SK-N-SH (cell line): ENCODE measurements at regions not wholly inside any gene's neighbourhood (a gene's known extent, or its start where the extent isn't known, plus 50 kb on each side); places are given as distances from the start of the nearest gene placed in this dataset.

Experiments used
- CTCF ChIA-PET: fragments of 300-600, 350-600 bp; formaldehyde crosslinking; extraction: SDS; loops from one replicate; lab custom pipeline; 2021; lab: Yijun Ruan, JAX
- POLR2A ChIA-PET: fragments of 350-600 bp; sonication (Branson Sonifier 250); formaldehyde crosslinking; extraction: SDS; loops from one replicate; lab custom pipeline; 2020; ENCODE audit warnings: antibody characterized with exemption, inconsistent platforms; lab: Yijun Ruan, JAX
- DNase-seq: peaks from one replicate; pipeline ENCODE4 v3.0.0; 2012
- H2AFZ ChIP-seq: fragments of 200-600 bp; sonication (generic); 2 replicates; pipeline ENCODE4 v1.8.1; 2016; ENCODE audit warnings: antibody characterized with exemption, mild to moderate bottlenecking, low read depth
- H3F3A ChIP-seq: fragments of 200-600 bp; sonication (generic); replicated peaks from 2 replicates; pipeline ENCODE3; 2016; ENCODE audit warnings: antibody characterized with exemption, mild to moderate bottlenecking; ENCODE audit not compliant: insufficient read depth
- H3K27ac ChIP-seq, 2 experiments: fragments of 200-500 bp in 1 of 2; fragments of 200-600 bp in 1 of 2; sonication (Bioruptor generic) in 1 of 2; sonication (generic), shearing (Covaris generic) in 1 of 2; 2 replicates each; pipeline versions ENCODE4 v1.5.1 to v1.6.1; 2014 to 2016; ENCODE audit warnings: low read depth in 2 of 2, inconsistent platforms in 1 of 2, low read length in 1 of 2, mild to moderate bottlenecking in 1 of 2, mixed read lengths in 1 of 2
- H3K27me3 ChIP-seq: fragments of 200-600 bp; sonication (generic), shearing (Covaris generic); 2 replicates; pipeline ENCODE4 v1.6.1; 2016; ENCODE audit warnings: mixed run types; ENCODE audit not compliant: insufficient read depth
- H3K36me3 ChIP-seq, 2 experiments: fragments of 200-500 bp in 1 of 2; fragments of 200-600 bp in 1 of 2; sonication (Bioruptor generic) in 1 of 2; sonication (generic) in 1 of 2; replicated peaks in 1 of 2; 2 replicates each; pipeline versions ENCODE3 to v1.5.1; 2014 to 2016; ENCODE audit warnings: low read length in 1 of 2, mild to moderate bottlenecking in 1 of 2; ENCODE audit not compliant: insufficient read depth in 2 of 2, control insufficient read depth in 1 of 2
- H3K4me1 ChIP-seq, 2 experiments: fragments of 200-500 bp in 1 of 2; fragments of 200-600 bp in 1 of 2; sonication (Bioruptor generic) in 1 of 2; sonication (generic), shearing (Covaris generic) in 1 of 2; 2 replicates each; pipeline versions ENCODE4 v1.5.1 to v1.6.1; 2014 to 2016; ENCODE audit warnings: low read depth in 1 of 2, low read length in 1 of 2, mixed run types in 1 of 2; ENCODE audit not compliant: insufficient read depth in 2 of 2, control insufficient read depth in 1 of 2
- H3K4me2 ChIP-seq: fragments of 200-600 bp; sonication (generic), shearing (Covaris generic); 2 replicates; pipeline ENCODE4 v1.6.1; 2017; ENCODE audit warnings: mixed run types
- H3K4me3 ChIP-seq, 2 experiments: fragments of 200-500 bp in 1 of 2; fragments of 200-600 bp in 1 of 2; sonication (Bioruptor generic) in 1 of 2; sonication (generic), shearing (Covaris generic) in 1 of 2; 2 replicates each; pipeline versions ENCODE4 v1.5.1 to v1.8.1; 2014 to 2016; ENCODE audit warnings: low read depth in 2 of 2, inconsistent platforms in 1 of 2, low read length in 1 of 2, mild to moderate bottlenecking in 1 of 2, mixed read lengths in 1 of 2, moderate library complexity in 1 of 2
- H3K79me2 ChIP-seq: fragments of 200-600 bp; sonication (generic); 2 replicates; pipeline ENCODE4 v1.8.1; 2017; ENCODE audit warnings: mild to moderate bottlenecking; ENCODE audit not compliant: insufficient read depth
- H3K9ac ChIP-seq: fragments of 200-600 bp; sonication (generic); 2 replicates; pipeline ENCODE4 v1.6.1; 2017; ENCODE audit warnings: mixed run types
- H3K9me2 ChIP-seq: fragments of 200-600 bp; sonication (generic); 2 replicates; pipeline ENCODE4 v1.6.1; 2017; ENCODE audit warnings: mixed run types
- H3K9me3 ChIP-seq: fragments of 200-600 bp; sonication (generic); 2 replicates; pipeline ENCODE4 v1.6.1; 2017; ENCODE audit warnings: mixed run types, mild to moderate bottlenecking, moderate library complexity
- H4K20me1 ChIP-seq: fragments of 200-600 bp; sonication (generic); 2 replicates; pipeline ENCODE4 v1.6.1; 2017; ENCODE audit warnings: mild to moderate bottlenecking, mixed run types; ENCODE audit not compliant: insufficient read depth
- CHD2 ChIP-seq: fragments of 150-350 bp; IDR thresholded peaks from 2 replicates; pipeline ENCODE4 v1.6.1; 2018; ENCODE audit warnings: low read length; ENCODE audit not compliant: partially characterized antibody
- ELF1 ChIP-seq: IDR thresholded peaks from 2 replicates; pipeline ENCODE4 v1.4.0; 2012
- EP300 ChIP-seq, 2 experiments: IDR thresholded peaks; 2 replicates each; pipeline versions ENCODE4 v1.4.0 to v1.6.1; 2012; ENCODE audit warnings: borderline replicate concordance in 1 of 2, low read depth in 1 of 2, low read length in 1 of 2
- EZH2phosphoT487 ChIP-seq: fragments of 200-600 bp; sonication (generic); IDR thresholded peaks from 2 replicates; pipeline ENCODE4 v1.6.1; 2017; ENCODE audit warnings: low read depth, mixed run types, mild to moderate bottlenecking, antibody characterized with exemption, moderate library complexity, borderline replicate concordance
- FOSL2 ChIP-seq: IDR thresholded peaks from 2 replicates; pipeline ENCODE4 v1.4.0; 2012; ENCODE audit warnings: low read depth, mild to moderate bottlenecking, moderate library complexity, borderline replicate concordance
- FOXJ3 ChIP-seq: sonication (generic); formaldehyde crosslinking; IDR thresholded peaks from 2 replicates; pipeline ENCODE4 v1.5.1; 2020; ENCODE audit warnings: mild to moderate bottlenecking, missing genetic modification reagents
- FOXM1 ChIP-seq: IDR thresholded peaks from 2 replicates; pipeline ENCODE4 v1.4.0; 2012; ENCODE audit warnings: low read depth, mild to moderate bottlenecking
- GABPA ChIP-seq: IDR thresholded peaks from 2 replicates; pipeline ENCODE4 v1.4.0; 2012; ENCODE audit warnings: low read depth, mild to moderate bottlenecking
- JUND ChIP-seq: IDR thresholded peaks from 2 replicates; pipeline ENCODE4 v1.4.0; 2012
- MXI1 ChIP-seq: IDR thresholded peaks from 2 replicates; pipeline ENCODE4 v1.6.1; 2012; ENCODE audit warnings: mild to moderate bottlenecking, low read depth, low read length, improper control_type of control experiment
- NRF1 ChIP-seq: IDR thresholded peaks from 2 replicates; pipeline ENCODE4 v1.6.1; 2012; ENCODE audit warnings: low read depth, mild to moderate bottlenecking, low read length
- RAD21 ChIP-seq: IDR thresholded peaks from 2 replicates; pipeline ENCODE4 v1.6.1; 2012; ENCODE audit warnings: mild to moderate bottlenecking, low read length
- REST ChIP-seq: IDR thresholded peaks from 2 replicates; pipeline ENCODE4 v1.6.1; 2012; ENCODE audit warnings: mild to moderate bottlenecking, low read depth, low read length, moderate library complexity
- SIN3A ChIP-seq: IDR thresholded peaks from 2 replicates; pipeline ENCODE4 v1.6.1; 2012; ENCODE audit warnings: low read depth, mild to moderate bottlenecking, low read length, moderate library complexity, borderline replicate concordance
- SMC3 ChIP-seq: IDR thresholded peaks from 2 replicates; pipeline ENCODE4 v1.6.1; 2012; ENCODE audit warnings: low read depth, low read length, improper control_type of control experiment
- TCF12 ChIP-seq: IDR thresholded peaks from 2 replicates; pipeline ENCODE4 v1.4.0; 2012
- TEAD4 ChIP-seq: IDR thresholded peaks from 2 replicates; pipeline ENCODE4 v1.4.0; 2012; ENCODE audit warnings: mild to moderate bottlenecking, borderline replicate concordance; ENCODE audit not compliant: insufficient read depth
- USF2 ChIP-seq: fragments of 150-350 bp; IDR thresholded peaks from 2 replicates; pipeline ENCODE4 v1.6.1; 2017; ENCODE audit warnings: antibody characterized with exemption, low read length, low read depth, borderline replicate concordance
- YY1 ChIP-seq: IDR thresholded peaks from 2 replicates; pipeline ENCODE4 v1.4.0; 2012; ENCODE audit warnings: low read depth, mild to moderate bottlenecking
- WGBS: methylation state at CpG from one replicate; pipeline ENCODE4 v1.1.6; 2017; ENCODE audit warnings: low lambda C conversion rate; 5-methylcytosine and 5-hydroxymethylcytosine counted together
- TF ChIP-seq, protein P1 (sequence below): fragments of 150-350 bp; IDR thresholded peaks from 2 replicates; pipeline ENCODE4 v1.6.1; 2016; ENCODE audit warnings: mild to moderate bottlenecking, low read depth, low read length
- TF ChIP-seq, protein P2 (sequence below): IDR thresholded peaks from 2 replicates; pipeline ENCODE4 v1.4.0; 2012; ENCODE audit warnings: low read depth, borderline replicate concordance
- TF ChIP-seq, protein P3 (sequence below): IDR thresholded peaks from 2 replicates; pipeline ENCODE4 v1.4.0; 2012; ENCODE audit warnings: low read depth, borderline replicate concordance
- TF ChIP-seq, protein P4 (sequence below): IDR thresholded peaks from 2 replicates; pipeline ENCODE4; 2012

GRCh38 chr2:38442643-38443541, 65.8 kb upstream of the ATL2 start:
- ChIA-PET POLR2A (no interaction called here), CTCF (interaction anchor here (1.0 to 2.0 kb wide), 2 partner anchors 24 to 127 kb away, joined by 4 to 5 read pairs; no protein-coding TSS in a partner anchor)
- DNase-seq, result no peak
- H3K9me2 ChIP-seq, result no peaks in the 10 kb centered on the region
- no peaks in the 10 kb centered on the region for H3F3A ChIP-seq
- H2AFZ ChIP-seq, result no peak overlapping the region
- H3K9me3 ChIP-seq, result no peaks in the 10 kb centered on the region
- H3K9ac ChIP-seq, result no peak overlapping the region
- H3K79me2 ChIP-seq, result no peaks in the 10 kb centered on the region
- no peak overlapping the region for H3K27ac ChIP-seq
- H3K4me3 ChIP-seq, result no peak overlapping the region
- H4K20me1 ChIP-seq, result no peaks in the 10 kb centered on the region
- 39% methylated on average over 8 of the region's 8 CpGs for WGBS
- peak overlapping the region; percentile 27; the same call in 1 of the 2 replicates for H3K4me2 ChIP-seq
- no peaks in the 10 kb centered on the region for H3K36me3 ChIP-seq
- peaks cover 12% of the 10 kb centered on the region for H3K27me3 ChIP-seq
- H3K4me1 ChIP-seq, result peaks cover 10 to 25% of the 10 kb centered on the region in 2 experiments; a peak in 3 of 4 replicates
- TF ChIP-seq REST (no peak), ELF1 (no peak), USF2 (no peak), SMC3 (no peak), YY1 (no peak), TCF12 (peak; percentile 73), GABPA (no peak), CHD2 (no peak), SIN3A (no peak), FOXJ3 (CRISPR knock-in tag) (no peak), EP300 (IDR thresholded peaks at IDR 0.05; ENCODE audit: borderline replicate concordance in 1 of 2, low read depth in 1 of 2, low read length in 1 of 2) (no peak), TEAD4 (no peak), NRF1 (no peak), RAD21 (no peak), FOSL2 (peak; percentile 20; the same call in 1 of the 2 replicates), EZH2phosphoT487 (no peak), JUND (peak; percentile 27; the same call in 1 of the 2 replicates), FOXM1 (no peak), MXI1 (no peak)
- TF ChIP-seq, protein P1, sequence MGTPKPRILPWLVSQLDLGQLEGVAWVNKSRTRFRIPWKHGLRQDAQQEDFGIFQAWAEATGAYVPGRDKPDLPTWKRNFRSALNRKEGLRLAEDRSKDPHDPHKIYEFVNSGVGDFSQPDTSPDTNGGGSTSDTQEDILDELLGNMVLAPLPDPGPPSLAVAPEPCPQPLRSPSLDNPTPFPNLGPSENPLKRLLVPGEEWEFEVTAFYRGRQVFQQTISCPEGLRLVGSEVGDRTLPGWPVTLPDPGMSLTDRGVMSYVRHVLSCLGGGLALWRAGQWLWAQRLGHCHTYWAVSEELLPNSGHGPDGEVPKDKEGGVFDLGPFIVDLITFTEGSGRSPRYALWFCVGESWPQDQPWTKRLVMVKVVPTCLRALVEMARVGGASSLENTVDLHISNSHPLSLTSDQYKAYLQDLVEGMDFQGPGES, result no peak
- TF ChIP-seq, protein P2, sequence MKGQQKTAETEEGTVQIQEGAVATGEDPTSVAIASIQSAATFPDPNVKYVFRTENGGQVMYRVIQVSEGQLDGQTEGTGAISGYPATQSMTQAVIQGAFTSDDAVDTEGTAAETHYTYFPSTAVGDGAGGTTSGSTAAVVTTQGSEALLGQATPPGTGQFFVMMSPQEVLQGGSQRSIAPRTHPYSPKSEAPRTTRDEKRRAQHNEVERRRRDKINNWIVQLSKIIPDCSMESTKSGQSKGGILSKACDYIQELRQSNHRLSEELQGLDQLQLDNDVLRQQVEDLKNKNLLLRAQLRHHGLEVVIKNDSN, result no peak
- TF ChIP-seq, protein P3, sequence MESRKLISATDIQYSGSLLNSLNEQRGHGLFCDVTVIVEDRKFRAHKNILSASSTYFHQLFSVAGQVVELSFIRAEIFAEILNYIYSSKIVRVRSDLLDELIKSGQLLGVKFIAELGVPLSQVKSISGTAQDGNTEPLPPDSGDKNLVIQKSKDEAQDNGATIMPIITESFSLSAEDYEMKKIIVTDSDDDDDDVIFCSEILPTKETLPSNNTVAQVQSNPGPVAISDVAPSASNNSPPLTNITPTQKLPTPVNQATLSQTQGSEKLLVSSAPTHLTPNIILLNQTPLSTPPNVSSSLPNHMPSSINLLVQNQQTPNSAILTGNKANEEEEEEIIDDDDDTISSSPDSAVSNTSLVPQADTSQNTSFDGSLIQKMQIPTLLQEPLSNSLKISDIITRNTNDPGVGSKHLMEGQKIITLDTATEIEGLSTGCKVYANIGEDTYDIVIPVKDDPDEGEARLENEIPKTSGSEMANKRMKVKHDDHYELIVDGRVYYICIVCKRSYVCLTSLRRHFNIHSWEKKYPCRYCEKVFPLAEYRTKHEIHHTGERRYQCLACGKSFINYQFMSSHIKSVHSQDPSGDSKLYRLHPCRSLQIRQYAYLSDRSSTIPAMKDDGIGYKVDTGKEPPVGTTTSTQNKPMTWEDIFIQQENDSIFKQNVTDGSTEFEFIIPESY, result no peak
- TF ChIP-seq, protein P4, sequence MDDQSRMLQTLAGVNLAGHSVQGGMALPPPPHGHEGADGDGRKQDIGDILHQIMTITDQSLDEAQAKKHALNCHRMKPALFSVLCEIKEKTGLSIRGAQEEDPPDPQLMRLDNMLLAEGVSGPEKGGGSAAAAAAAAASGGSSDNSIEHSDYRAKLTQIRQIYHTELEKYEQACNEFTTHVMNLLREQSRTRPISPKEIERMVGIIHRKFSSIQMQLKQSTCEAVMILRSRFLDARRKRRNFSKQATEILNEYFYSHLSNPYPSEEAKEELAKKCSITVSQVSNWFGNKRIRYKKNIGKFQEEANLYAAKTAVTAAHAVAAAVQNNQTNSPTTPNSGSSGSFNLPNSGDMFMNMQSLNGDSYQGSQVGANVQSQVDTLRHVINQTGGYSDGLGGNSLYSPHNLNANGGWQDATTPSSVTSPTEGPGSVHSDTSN, result peak; percentile 50; the same call in 1 of the 2 replicates
